Activated T-cell treated with anti-CD3 and anti-CD28 coated beads for 48 hours (primary cell): ENCODE measurements at regions not wholly inside any gene's neighbourhood (a gene's known extent, or its start where the extent isn't known, plus 50 kb on each side); places are given as distances from the start of the nearest gene placed in this dataset.

Experiments
- DNase-seq: peaks from one replicate; pipeline ENCODE4 v3.0.0-alpha.2; 2020; ENCODE audit warnings: low read depth

GRCh38 chr2:144683107-144683753 is 163.3 kb upstream of the ZEB2 start:
- no peak for DNase-seq

- no peak for DNase-seq
Observed at GRCh38 chr2:144682248-144682647, 162.3 kb upstream of the ZEB2 start.

GRCh38 chr2:144681389-144681788 is 161.5 kb upstream of the ZEB2 start:
- no peak for DNase-seq

GRCh38 chr2:144679942-144680341 is 160.0 kb upstream of the ZEB2 start:
- DNase-seq = no peak

- DNase-seq = no peak
Observed at GRCh38 chr2:144678736-144679135, 158.8 kb upstream of the ZEB2 start.

GRCh38 chr2:144675731-144676130 is 155.8 kb upstream of the ZEB2 start:
- no peak for DNase-seq

GRCh38 chr2:144675331-144675730 is 155.4 kb upstream of the ZEB2 start:
- no peak for DNase-seq

GRCh38 chr2:144674071-144674470 is 154.2 kb upstream of the ZEB2 start:
- DNase-seq = no peak

- no peak for DNase-seq
Observed at GRCh38 chr2:144673456-144673855, 153.5 kb upstream of the ZEB2 start.

GRCh38 chr2:144671695-144672455 is 152.0 kb upstream of the ZEB2 start:
- no peak for DNase-seq

GRCh38 chr2:144670738-144671137 is 150.8 kb upstream of the ZEB2 start:
- DNase-seq = no peak

- no peak for DNase-seq
Observed at GRCh38 chr2:144670080-144670479, 150.2 kb upstream of the ZEB2 start.

GRCh38 chr2:144669196-144669987 is 149.5 kb upstream of the ZEB2 start:
- no peak for DNase-seq

GRCh38 chr2:144668493-144669110 is 148.7 kb upstream of the ZEB2 start:
- DNase-seq = no peak

- DNase-seq = no peak
Observed at GRCh38 chr2:144666032-144666431, 146.1 kb upstream of the ZEB2 start.

GRCh38 chr2:144663207-144663606 is 143.3 kb upstream of the ZEB2 start:
- DNase-seq = no peak

- DNase-seq = no peak
Observed at GRCh38 chr2:144660518-144661316, 140.8 kb upstream of the ZEB2 start.

- peak; percentile 13 for DNase-seq
Observed at GRCh38 chr2:144659731-144660275, 139.9 kb upstream of the ZEB2 start.

- no peak for DNase-seq
Observed at GRCh38 chr2:144654523-144654922, 134.6 kb upstream of the ZEB2 start.

- no peak for DNase-seq
Observed at GRCh38 chr2:144650907-144651306, 131.0 kb upstream of the ZEB2 start.

- no peak for DNase-seq
Observed at GRCh38 chr2:144648837-144649465, 129.0 kb upstream of the ZEB2 start.
